ENCODE measurements at regions not wholly inside any gene's neighbourhood (a gene's known extent, or its start where the extent isn't known, plus 50 kb on each side); places are given as distances from the start of the nearest gene placed in this dataset.

DNA sequence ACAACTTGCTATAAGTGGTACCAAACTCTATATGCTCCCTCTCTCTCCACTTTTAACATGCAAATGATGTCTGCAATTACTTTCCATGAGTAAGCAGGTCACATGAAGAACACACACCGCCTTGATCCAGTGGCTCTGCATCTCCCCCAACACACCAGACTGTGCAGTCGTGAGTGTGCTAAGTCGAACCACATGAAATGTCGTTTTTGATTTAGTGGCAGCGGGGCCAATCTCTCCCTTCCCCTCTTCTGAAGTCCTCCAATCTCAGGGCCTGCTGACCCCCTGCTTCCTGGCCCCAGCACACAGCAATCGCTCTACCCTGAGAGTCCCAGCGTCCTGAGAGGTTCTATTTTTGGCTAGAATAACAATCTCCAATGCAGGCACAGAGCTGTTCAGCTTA is 312.5 kb downstream of the SHQ1 start:
- TF ChIP-seq, protein P1, sequence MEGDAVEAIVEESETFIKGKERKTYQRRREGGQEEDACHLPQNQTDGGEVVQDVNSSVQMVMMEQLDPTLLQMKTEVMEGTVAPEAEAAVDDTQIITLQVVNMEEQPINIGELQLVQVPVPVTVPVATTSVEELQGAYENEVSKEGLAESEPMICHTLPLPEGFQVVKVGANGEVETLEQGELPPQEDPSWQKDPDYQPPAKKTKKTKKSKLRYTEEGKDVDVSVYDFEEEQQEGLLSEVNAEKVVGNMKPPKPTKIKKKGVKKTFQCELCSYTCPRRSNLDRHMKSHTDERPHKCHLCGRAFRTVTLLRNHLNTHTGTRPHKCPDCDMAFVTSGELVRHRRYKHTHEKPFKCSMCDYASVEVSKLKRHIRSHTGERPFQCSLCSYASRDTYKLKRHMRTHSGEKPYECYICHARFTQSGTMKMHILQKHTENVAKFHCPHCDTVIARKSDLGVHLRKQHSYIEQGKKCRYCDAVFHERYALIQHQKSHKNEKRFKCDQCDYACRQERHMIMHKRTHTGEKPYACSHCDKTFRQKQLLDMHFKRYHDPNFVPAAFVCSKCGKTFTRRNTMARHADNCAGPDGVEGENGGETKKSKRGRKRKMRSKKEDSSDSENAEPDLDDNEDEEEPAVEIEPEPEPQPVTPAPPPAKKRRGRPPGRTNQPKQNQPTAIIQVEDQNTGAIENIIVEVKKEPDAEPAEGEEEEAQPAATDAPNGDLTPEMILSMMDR (IDR thresholded peaks at IDR 0.05): no peak
- TF ChIP-seq EP300 (IDR thresholded peaks at IDR 0.05): no peak

Measured in gastroesophageal sphincter (tissue), 3 donors.